H7 (cell line): ENCODE measurements at regions not wholly inside any gene's neighbourhood (a gene's known extent, or its start where the extent isn't known, plus 50 kb on each side); places are given as distances from the start of the nearest gene placed in this dataset.

Experiments used
- DNase-seq: peaks from one replicate; pipeline ENCODE4 v3.0.0; 2012
- H3K27me3 ChIP-seq: 2 replicates; pipeline ENCODE4 v1.6.0; 2011; ENCODE audit warnings: mild to moderate bottlenecking, low read length; ENCODE audit not compliant: control insufficient read depth, insufficient read depth
- H3K36me3 ChIP-seq: replicated peaks from 2 replicates; pipeline ENCODE4 v1.5.1; 2011; ENCODE audit warnings: low read length; ENCODE audit not compliant: control insufficient read depth, insufficient read depth
- H3K4me3 ChIP-seq: 2 replicates; pipeline ENCODE4 v1.5.1; 2011; ENCODE audit warnings: low read depth, mild to moderate bottlenecking, control low read depth, low read length, moderate library complexity; ENCODE audit not compliant: insufficient read depth

DNA sequence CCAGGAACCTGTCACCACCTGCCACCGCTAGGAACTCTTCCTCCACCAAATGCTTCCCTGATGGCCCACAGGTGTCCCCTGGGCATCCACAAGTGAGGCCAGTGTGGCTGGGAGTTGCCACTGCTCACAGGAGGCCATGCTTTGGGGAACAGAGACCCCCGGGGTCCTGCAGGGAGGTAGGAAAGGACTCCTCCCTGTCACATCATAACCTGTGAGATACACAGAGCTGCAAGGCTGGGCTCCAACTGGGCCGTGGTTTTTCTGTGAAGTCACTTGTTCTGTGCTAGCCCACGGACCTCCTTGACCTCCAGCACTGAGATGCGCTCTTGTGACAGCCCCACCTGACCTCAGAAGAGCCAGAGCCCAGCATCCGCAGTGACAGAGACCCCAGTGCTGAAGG, 311.2 kb downstream of the C16orf95 start:
- no peaks in the 10 kb centered on the region for H3K27me3 ChIP-seq
- peak; percentile 20 for DNase-seq
- H3K4me3 ChIP-seq: no peak overlapping the region
- no peaks in the 10 kb centered on the region for H3K36me3 ChIP-seq

DNA sequence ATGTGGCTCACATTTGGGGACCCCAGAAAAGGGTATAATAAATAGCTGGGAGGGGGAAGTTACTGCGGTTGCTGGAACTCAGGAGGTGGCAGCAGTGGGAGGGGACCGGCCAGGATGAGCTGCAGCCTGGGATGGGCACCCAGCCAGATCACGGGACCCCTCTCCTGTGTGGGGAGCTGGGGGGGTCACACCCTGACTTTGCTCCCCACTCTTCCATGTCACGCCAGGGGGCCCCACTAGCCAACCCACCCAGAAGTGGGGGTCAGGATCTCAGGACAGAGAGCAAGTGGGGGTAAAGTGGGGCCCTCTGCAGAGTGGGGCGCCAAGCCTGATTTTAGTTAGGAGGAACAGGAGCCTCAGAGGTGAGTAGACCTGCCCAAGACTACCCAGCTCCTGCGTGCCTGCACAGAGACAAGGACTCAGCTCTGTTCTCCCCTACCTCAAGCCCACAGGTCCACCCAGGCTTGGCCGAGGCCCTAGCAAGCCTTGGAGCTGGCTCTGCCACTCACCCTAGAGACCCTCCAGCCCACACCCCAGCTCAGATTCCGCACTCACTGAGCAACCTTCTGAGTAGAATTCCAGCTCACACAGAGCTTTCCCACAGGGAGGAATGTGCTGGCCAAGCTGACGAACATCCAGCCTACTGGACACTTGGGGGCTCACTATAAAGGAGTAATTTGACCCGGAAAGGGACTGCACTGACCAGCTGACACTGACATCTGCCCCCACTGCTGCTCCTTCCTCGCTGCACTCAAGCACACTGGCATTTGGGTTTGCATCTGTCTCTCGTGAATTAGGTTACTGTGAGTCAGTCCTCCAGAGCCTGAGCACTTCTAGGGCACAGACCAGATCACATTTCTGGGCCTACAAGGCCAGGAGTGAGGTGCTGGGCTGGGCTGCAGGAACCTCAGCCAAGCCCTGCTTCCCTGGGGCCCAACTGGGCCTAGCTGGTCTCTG, 310.1 kb downstream of the C16orf95 start:
- H3K4me3 ChIP-seq: no peak overlapping the region
- H3K27me3 ChIP-seq: no peaks in the 10 kb centered on the region
- no peaks in the 10 kb centered on the region for H3K36me3 ChIP-seq
- DNase-seq: no peak

DNA sequence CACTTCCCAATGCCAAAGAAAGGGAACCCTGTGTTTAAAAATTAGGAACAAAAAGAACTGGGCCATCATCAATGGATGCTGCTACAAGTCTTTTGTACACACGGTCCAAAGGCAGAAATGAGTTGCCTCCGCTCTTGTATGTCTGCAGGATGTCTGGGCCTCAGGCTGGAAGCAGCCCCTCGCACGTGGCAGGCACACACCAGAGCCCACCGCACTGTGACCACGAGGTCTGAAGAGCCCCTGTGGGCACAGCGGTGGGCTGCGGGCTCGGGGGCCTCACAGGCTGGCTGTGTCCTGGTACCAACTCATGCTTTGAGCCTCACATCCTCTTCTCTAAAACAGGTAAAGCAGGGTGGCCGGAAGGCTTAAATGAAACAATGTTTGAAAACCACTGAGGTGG, 309.3 kb downstream of the C16orf95 start:
- H3K36me3 ChIP-seq: no peaks in the 10 kb centered on the region
- no peaks in the 10 kb centered on the region for H3K27me3 ChIP-seq
- no peak for DNase-seq
- no peak overlapping the region for H3K4me3 ChIP-seq

DNA sequence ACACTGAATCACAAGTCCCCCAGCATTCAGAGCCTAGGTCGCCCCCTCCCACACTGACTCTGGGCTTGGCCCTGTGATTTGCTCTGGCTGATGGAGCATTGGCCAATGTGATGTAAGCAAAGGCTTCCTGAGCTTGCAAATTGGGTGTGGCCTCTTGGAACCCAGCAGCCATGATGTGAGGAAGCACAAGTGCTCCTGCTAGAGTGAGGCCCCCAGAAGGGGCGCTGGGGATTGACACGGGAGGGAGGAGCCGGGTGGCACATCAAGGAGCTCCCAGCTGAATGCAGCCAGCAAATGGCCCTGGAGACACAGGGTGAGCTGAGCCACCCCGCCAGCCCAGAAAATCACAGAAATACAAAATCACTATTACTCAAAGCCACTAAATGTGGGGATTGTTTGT, 308.5 kb downstream of the C16orf95 start:
- peak; percentile 28 for DNase-seq
- Histone ChIP-seq H3K4me3 (no peak overlapping the region), H3K27me3 (no peaks in the 10 kb centered on the region), H3K36me3 (no peaks in the 10 kb centered on the region)

- peak; percentile 63 for DNase-seq
- no peak overlapping the region for H3K4me3 ChIP-seq
Observed at GRCh38 chr16:87012954-87013938, 303.9 kb downstream of the C16orf95 start.

GRCh38 chr16:87014112-87014511, 303.1 kb downstream of the C16orf95 start:
- H3K36me3 ChIP-seq: no peaks in the 10 kb centered on the region
- no peak for DNase-seq
- H3K27me3 ChIP-seq: no peaks in the 10 kb centered on the region
- H3K4me3 ChIP-seq: no peak overlapping the region

More at GRCh38 chr16:87012954-87013938, 303.9 kb downstream of the C16orf95 start:
- H3K27me3 ChIP-seq: no peaks in the 10 kb centered on the region
- H3K36me3 ChIP-seq: no peaks in the 10 kb centered on the region

GRCh38 chr16:87015021-87015420, 302.2 kb downstream of the C16orf95 start:
- Histone ChIP-seq H3K27me3 (no peaks in the 10 kb centered on the region), H3K36me3 (no peaks in the 10 kb centered on the region), H3K4me3 (no peak overlapping the region)
- DNase-seq: no peak

DNA sequence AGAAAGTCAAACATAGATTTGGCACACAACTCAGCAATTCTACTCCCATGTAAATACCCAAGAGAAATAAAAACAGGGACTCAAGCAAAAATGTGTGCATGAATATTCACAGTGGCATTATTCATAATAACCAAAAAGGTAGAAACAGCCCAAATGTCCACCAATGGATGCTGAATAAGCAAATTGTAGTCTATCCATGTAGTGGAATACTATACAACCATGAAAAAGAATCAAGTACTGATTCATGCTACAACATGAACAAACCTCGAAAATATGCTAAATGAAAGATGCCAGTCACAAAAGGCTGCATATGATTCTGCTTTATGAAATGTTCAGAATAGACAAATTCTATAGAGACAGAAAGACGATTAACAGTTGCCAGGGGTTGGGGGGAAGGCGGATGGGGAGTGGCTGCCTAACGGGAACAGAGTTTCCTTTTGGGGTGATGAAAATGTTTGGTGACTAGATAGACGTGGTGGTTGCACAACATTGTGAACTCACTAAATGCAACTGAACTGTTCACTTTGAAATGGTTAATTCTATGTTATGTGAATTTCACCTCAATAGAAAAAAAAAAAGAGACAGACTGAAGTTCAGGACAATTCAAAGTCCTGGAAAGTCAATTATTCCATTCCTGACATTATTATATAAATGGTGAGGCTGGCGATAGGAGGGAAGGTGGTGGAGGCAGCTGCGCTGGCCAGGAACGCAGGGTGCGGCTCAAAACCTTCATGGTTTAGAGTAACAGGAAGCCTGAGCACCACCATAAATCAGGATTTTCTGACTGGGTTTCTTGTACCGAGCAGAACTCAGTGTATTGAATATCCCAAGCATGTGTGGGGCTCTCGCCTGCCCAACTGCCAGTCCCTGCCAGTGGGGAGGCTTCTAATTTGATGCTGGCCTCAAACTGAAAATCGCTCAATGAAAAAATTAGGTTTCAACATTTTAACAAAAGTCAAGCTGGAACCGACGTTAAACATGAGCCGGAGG, 300.9 kb downstream of the C16orf95 start:
- Histone ChIP-seq H3K27me3 (no peaks in the 10 kb centered on the region), H3K4me3 (no peak overlapping the region), H3K36me3 (no peaks in the 10 kb centered on the region)
- DNase-seq: no peak

GRCh38 chr16:87017371-87018012, 299.7 kb downstream of the C16orf95 start:
- Histone ChIP-seq H3K27me3 (no peaks in the 10 kb centered on the region), H3K4me3 (no peak overlapping the region), H3K36me3 (no peaks in the 10 kb centered on the region)
- peak; percentile 63 for DNase-seq

DNA sequence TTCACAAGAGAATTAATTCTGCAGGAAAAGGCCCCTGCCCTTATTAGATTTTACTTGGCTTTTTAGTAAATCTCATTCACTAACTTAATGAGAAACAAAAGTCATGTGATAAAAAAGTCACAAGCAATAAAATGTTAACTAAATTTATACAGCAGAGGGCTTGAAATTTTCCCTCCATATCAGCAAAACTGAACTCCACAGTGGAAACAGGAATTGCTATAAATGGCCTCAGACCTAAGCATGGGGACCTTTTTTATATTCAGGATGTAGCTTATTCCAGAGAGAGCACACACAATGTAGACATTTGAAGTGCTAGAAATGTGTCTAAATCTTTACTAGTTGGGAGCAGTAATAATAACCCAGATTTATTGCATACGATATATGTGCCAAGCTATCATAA, 291.5 kb downstream of the C16orf95 start:
- Histone ChIP-seq H3K27me3 (no peaks in the 10 kb centered on the region), H3K4me3 (no peak overlapping the region), H3K36me3 (no peaks in the 10 kb centered on the region)
- DNase-seq: no peak

DNA sequence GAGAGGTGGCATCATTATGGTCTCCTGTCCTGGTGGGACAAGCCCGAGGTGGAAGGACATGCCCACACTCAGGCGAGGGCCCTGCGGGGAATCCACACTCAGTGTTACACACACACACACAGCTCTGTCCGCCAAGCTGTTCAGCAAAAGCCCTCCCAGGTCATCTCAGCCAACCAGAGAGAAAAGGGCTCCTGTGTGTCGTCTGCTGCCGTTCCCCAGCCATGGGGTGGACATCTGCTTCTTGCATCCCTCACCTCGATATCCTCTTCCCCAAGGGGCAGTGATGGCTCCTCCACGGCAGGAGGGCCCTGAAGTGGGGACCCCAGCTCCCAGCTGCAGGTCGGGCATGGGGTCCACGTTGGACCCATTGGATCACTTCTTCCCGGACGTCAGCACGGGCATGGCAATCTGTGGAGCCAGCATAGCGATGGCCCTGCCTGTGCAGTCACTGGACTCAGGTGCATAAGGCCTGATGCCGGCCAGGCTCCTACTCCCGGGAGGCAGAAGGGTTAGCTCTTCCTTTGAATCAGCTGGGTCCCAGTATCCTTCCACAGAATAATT, 290.1 kb downstream of the C16orf95 start:
- no peaks in the 10 kb centered on the region for H3K27me3 ChIP-seq
- no peak for DNase-seq
- no peak overlapping the region for H3K4me3 ChIP-seq
- H3K36me3 ChIP-seq: no peaks in the 10 kb centered on the region

GRCh38 chr16:87028481-87029320, 288.5 kb downstream of the C16orf95 start:
- H3K4me3 ChIP-seq: no peak overlapping the region
- H3K36me3 ChIP-seq: no peaks in the 10 kb centered on the region
- DNase-seq: no peak
- no peaks in the 10 kb centered on the region for H3K27me3 ChIP-seq
